Uterus (tissue), 3 donors: ENCODE measurements at regions not wholly inside any gene's neighbourhood (a gene's known extent, or its start where the extent isn't known, plus 50 kb on each side); places are given as distances from the start of the nearest gene placed in this dataset.
"Not testable (repeated sequence)": the region's sequence is repeated elsewhere in the genome, so short reads cannot be mapped to it uniquely, and the experiment has no call there.

ENCODE experiments used
- DNase-seq, 2 donors: peaks; one replicate each; pipeline ENCODE4 v3.0.0-alpha.2; 2019 to 2020
- H3K27ac ChIP-seq, 2 donors: fragments of 200-600 bp; sonication (generic); 1 replicate in 1 of 2; 2 replicates in 1 of 2; pipeline ENCODE4 v1.5.1; 2016 to 2018
- H3K27me3 ChIP-seq, 2 donors: fragments of 200-600 bp; sonication (generic); one replicate each; pipeline ENCODE4 v1.5.1; 2018 to 2019; ENCODE audit warnings: control low read depth in 1 of 2
- H3K36me3 ChIP-seq, 2 donors: fragments of 200-600 bp; sonication (generic); one replicate each; pipeline ENCODE4 v1.5.1; 2019; ENCODE audit warnings: control low read depth in 1 of 2
- H3K4me1 ChIP-seq, 2 donors: fragments of 200-600 bp; sonication (generic); one replicate each; pipeline ENCODE4 v1.5.1; 2018 to 2019; ENCODE audit warnings: control low read depth in 1 of 2
- H3K4me3 ChIP-seq, 2 donors: fragments of 200-600 bp; sonication (generic); 1 replicate in 1 of 2; 2 replicates in 1 of 2; pipeline ENCODE4 v1.5.1; 2018 to 2019; ENCODE audit warnings: mild to moderate bottlenecking in 1 of 2
- H3K9me3 ChIP-seq, 2 donors: fragments of 200-600 bp; sonication (generic); one replicate each; pipeline ENCODE4 v1.5.1; 2019; ENCODE audit warnings: control low read depth in 1 of 2
- CTCF ChIP-seq, 4 experiments: fragments of 200-600 bp in 2 of 4; fragments of 450-650 bp in 2 of 4; sonication (generic) in 2 of 4; IDR thresholded peaks; one replicate each; pipeline ENCODE4 v1.5.1; 2016 to 2019; ENCODE audit warnings: antibody characterized with exemption in 4 of 4, mild to moderate bottlenecking in 2 of 4, moderate library complexity in 1 of 4
- POLR2A ChIP-seq, 2 donors: fragments of 450-650 bp; IDR thresholded peaks; one replicate each; pipeline ENCODE4 v1.6.1; 2016; ENCODE audit warnings: antibody characterized with exemption in 2 of 2, mild to moderate bottlenecking in 1 of 2, moderate library complexity in 1 of 2
- intact Hi-C: fragments of 100-400 bp; cut with DNase I; formaldehyde crosslinking; loops from one replicate; pipeline ENCODE4 v1.15.1; 2023; ENCODE audit warnings: low total_unique reads
- donor health status: DM: yes; HTN: yes; CAD: no.

- Histone ChIP-seq H3K27me3 (no peaks in the 10 kb centered on the region), H3K9me3 (no peaks in the 10 kb centered on the region), H3K4me1 (no peaks in the 10 kb centered on the region), H3K27ac (no peak overlapping the region), H3K4me3 (no peak overlapping the region), H3K36me3 (no peaks in the 10 kb centered on the region)
- no peak for DNase-seq
- intact Hi-C loops = no loop called here
- TF ChIP-seq POLR2A (IDR thresholded peaks at IDR 0.05) = no peak
- TF ChIP-seq CTCF (IDR thresholded peaks at IDR 0.05) = no peak
Measured at GRCh38 chr18:38174594-38174993, 609.0 kb upstream of the CELF4 start.

GRCh38 chr18:38174173-38174572, 608.6 kb upstream of the CELF4 start:
- Histone ChIP-seq H3K27ac (no peak overlapping the region), H3K36me3 (no peaks in the 10 kb centered on the region), H3K27me3 (no peaks in the 10 kb centered on the region), H3K4me1 (no peaks in the 10 kb centered on the region), H3K4me3 (no peak overlapping the region), H3K9me3 (no peaks in the 10 kb centered on the region)
- DNase-seq = no peak
- TF ChIP-seq CTCF (IDR thresholded peaks at IDR 0.05) = no peak
- no peak for TF ChIP-seq POLR2A (IDR thresholded peaks at IDR 0.05)
- intact Hi-C loops = no loop called here

- Histone ChIP-seq H3K27me3 (no peaks in the 10 kb centered on the region), H3K27ac (no peak overlapping the region), H3K4me1 (no peaks in the 10 kb centered on the region), H3K4me3 (no peak overlapping the region), H3K9me3 (no peaks in the 10 kb centered on the region), H3K36me3 (no peaks in the 10 kb centered on the region)
- TF ChIP-seq POLR2A (IDR thresholded peaks at IDR 0.05) = no peak
- no peak for TF ChIP-seq CTCF (IDR thresholded peaks at IDR 0.05)
- intact Hi-C loops = no loop called here
- DNase-seq = no peak
Measured at GRCh38 chr18:38170845-38171244, 605.2 kb upstream of the CELF4 start.

GRCh38 chr18:38167623-38168022, 602.0 kb upstream of the CELF4 start:
- intact Hi-C loops = no loop called here
- TF ChIP-seq CTCF (IDR thresholded peaks at IDR 0.05) (no peak), POLR2A (IDR thresholded peaks at IDR 0.05) (no peak)
- no peaks in the 10 kb centered on the region for H3K9me3 ChIP-seq

GRCh38 chr18:38153116-38153515, 587.5 kb upstream of the CELF4 start:
- H3K4me1 ChIP-seq, H3K27ac ChIP-seq, H3K36me3 ChIP-seq, H3K9me3 ChIP-seq, H3K27me3 ChIP-seq, intact Hi-C loops, DNase-seq, H3K4me3 ChIP-seq: not testable (repeated sequence)

More at GRCh38 chr18:38167623-38168022, 602.0 kb upstream of the CELF4 start:
- Histone ChIP-seq H3K27ac (no peak overlapping the region), H3K27me3 (no peaks in the 10 kb centered on the region), H3K4me1 (no peaks in the 10 kb centered on the region), H3K4me3 (no peak overlapping the region), H3K36me3 (no peaks in the 10 kb centered on the region)
- no peak for DNase-seq

- H3K4me1 ChIP-seq = no peaks in the 10 kb centered on the region
- no peaks in the 10 kb centered on the region for H3K36me3 ChIP-seq
- intact Hi-C loops = no loop called here
- no peaks in the 10 kb centered on the region for H3K27me3 ChIP-seq
- DNase-seq = no peak
- no peaks in the 10 kb centered on the region for H3K9me3 ChIP-seq
- no peak for TF ChIP-seq POLR2A (IDR thresholded peaks at IDR 0.05)
- no peak for TF ChIP-seq CTCF (IDR thresholded peaks at IDR 0.05)
- no peak overlapping the region for H3K4me3 ChIP-seq
- no peak overlapping the region for H3K27ac ChIP-seq
Measured at GRCh38 chr18:38116716-38117115, 551.1 kb upstream of the CELF4 start.
